Stimulated activated CD4-positive, alpha-beta T cell treated with anti-CD3 and anti-CD28 coated beads, TNF-alpha, amount 100 ng/mL, for 4 hours (primary cell): ENCODE measurements at regions not wholly inside any gene's neighbourhood (a gene's known extent, or its start where the extent isn't known, plus 50 kb on each side); places are given as distances from the start of the nearest gene placed in this dataset.

Source experiments
- DNase-seq, 3 experiments: peaks; one replicate each; pipeline ENCODE4 v3.0.0-alpha.2; 2020; ENCODE audit warnings: low read depth in 3 of 3

- no peak for DNase-seq
Measured at GRCh38 chr13:104869501-104869900, 1666.0 kb downstream of the EFNB2 start.

GRCh38 chr13:104868806-104869205 lies 1666.7 kb downstream of the EFNB2 start:
- no peak for DNase-seq

- no peak for DNase-seq
Measured at GRCh38 chr13:104855581-104855980, 1679.9 kb downstream of the EFNB2 start.

GRCh38 chr13:104854698-104855097 lies 1680.8 kb downstream of the EFNB2 start:
- DNase-seq = no peak

- DNase-seq = no peak
Measured at GRCh38 chr13:104854007-104854406, 1681.5 kb downstream of the EFNB2 start.

GRCh38 chr13:104847922-104848321 lies 1687.5 kb downstream of the EFNB2 start:
- no peak for DNase-seq

GRCh38 chr13:104843401-104843800 lies 1692.1 kb downstream of the EFNB2 start:
- DNase-seq = no peak

- DNase-seq = no peak
Measured at GRCh38 chr13:104841110-104841509, 1694.4 kb downstream of the EFNB2 start.

- no peak for DNase-seq
Measured at GRCh38 chr13:104837756-104838155, 1697.7 kb downstream of the EFNB2 start.

GRCh38 chr13:104833221-104833620 lies 1702.2 kb downstream of the EFNB2 start:
- no peak for DNase-seq

- no peak for DNase-seq
Measured at GRCh38 chr13:104832231-104832630, 1703.2 kb downstream of the EFNB2 start.

GRCh38 chr13:104831831-104832230 lies 1703.6 kb downstream of the EFNB2 start:
- DNase-seq = no peak

- no peak for DNase-seq
Measured at GRCh38 chr13:104823709-104824108, 1711.8 kb downstream of the EFNB2 start.

- no peak for DNase-seq
Measured at GRCh38 chr13:104823071-104823470, 1712.4 kb downstream of the EFNB2 start.

GRCh38 chr13:104817271-104817670 lies 1718.2 kb downstream of the EFNB2 start:
- no peak for DNase-seq

- DNase-seq = no peak
Measured at GRCh38 chr13:104816726-104817125, 1718.7 kb downstream of the EFNB2 start.

GRCh38 chr13:104810242-104810641 lies 1725.2 kb downstream of the EFNB2 start:
- no peak for DNase-seq

- DNase-seq = no peak
Measured at GRCh38 chr13:104809483-104809882, 1726.0 kb downstream of the EFNB2 start.

GRCh38 chr13:104805346-104805745 lies 1730.1 kb downstream of the EFNB2 start:
- DNase-seq = no peak

- DNase-seq = no peak
Measured at GRCh38 chr13:104799152-104799551, 1732.9 kb upstream of the SLC10A2 start.

GRCh38 chr13:104798486-104798885 lies 1732.3 kb upstream of the SLC10A2 start:
- DNase-seq = no peak

GRCh38 chr13:104796581-104796980 lies 1730.4 kb upstream of the SLC10A2 start:
- DNase-seq = no peak

GRCh38 chr13:104785952-104786351 lies 1719.7 kb upstream of the SLC10A2 start:
- no peak for DNase-seq

GRCh38 chr13:104784891-104785290 lies 1718.7 kb upstream of the SLC10A2 start:
- no peak for DNase-seq

- DNase-seq = no peak
Measured at GRCh38 chr13:104782741-104783140, 1716.5 kb upstream of the SLC10A2 start.
